ENCODE measurements at regions not wholly inside any gene's neighbourhood (a gene's known extent, or its start where the extent isn't known, plus 50 kb on each side); places are given as distances from the start of the nearest gene placed in this dataset.
A peak's percentile ranks its signal among the peaks of the same experiment; 100 is the strongest.

DNA sequence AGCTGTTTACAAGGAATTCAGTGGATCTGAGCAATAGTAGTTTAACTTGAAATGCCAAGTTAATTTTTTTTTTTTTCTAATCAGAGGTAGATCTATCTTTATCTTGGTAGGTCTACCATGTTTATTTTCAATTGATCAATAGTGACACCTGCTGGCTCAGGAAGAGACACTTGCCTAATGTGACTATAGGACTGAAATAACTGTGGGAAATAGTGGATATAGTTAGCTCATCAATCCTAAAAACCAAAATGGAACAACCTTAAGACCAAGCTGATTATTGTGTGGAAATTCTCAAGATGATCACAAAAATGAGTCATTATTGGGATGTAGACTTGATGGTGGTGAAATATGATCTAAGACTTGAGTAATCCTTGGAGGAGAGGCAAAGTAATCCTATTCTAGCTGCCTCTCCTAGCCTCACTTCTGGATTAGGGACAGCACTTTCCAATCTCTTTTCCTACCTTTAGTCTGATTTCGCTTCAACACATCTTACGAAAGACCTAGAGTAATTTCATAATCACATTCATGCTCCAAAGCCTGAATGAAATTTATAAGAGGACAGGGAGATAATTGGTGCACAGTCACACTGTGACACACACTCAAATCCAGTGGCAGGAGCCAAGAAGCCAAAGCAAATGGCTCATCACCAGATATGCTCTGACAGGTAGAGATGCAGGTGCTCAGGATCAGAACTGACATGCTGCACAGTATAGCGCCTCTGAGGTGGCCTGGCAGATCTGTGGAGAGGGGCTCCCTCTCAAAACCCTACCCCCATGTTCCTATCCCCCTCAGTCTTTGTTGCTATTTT lies 156.3 kb downstream of the HMHB1 start:
- Histone ChIP-seq H3K9me3 (no peaks in the 10 kb centered on the region), H3K4me3 (ENCODE audit: low read depth in 2 of 2, low read length in 1 of 2) (no peak overlapping the region), H2AFZ (ENCODE audit: low read depth) (no peak overlapping the region), H3F3A (replicated peaks; ENCODE audit: insufficient read depth) (peaks cover 5% of the 10 kb centered on the region), H3K4me1 (ENCODE audit: control insufficient read depth in 1 of 2, insufficient read depth in 2 of 2, low read depth in 1 of 2, low read length in 1 of 2) (peaks cover 0 to 5% of the 10 kb centered on the region in 2 experiments; a peak in 2 of 4 replicates), H3K9me2 (no peaks in the 10 kb centered on the region), H4K20me1 (ENCODE audit: insufficient read depth) (no peaks in the 10 kb centered on the region), H3K27me3 (ENCODE audit: insufficient read depth) (no peaks in the 10 kb centered on the region), H3K79me2 (ENCODE audit: insufficient read depth) (no peaks in the 10 kb centered on the region), H3K36me3 (replicated peaks in 1 of 2; ENCODE audit: control insufficient read depth in 1 of 2, insufficient read depth in 2 of 2, low read length in 1 of 2) (no peaks in the 10 kb centered on the region), H3K4me2 (no peak overlapping the region), H3K9ac (no peak overlapping the region), H3K27ac (ENCODE audit: low read depth in 2 of 2, low read length in 1 of 2) (no peak overlapping the region)
- ChIA-PET CTCF (interaction anchor here (0.5 to 1.9 kb wide), 32 partner anchors 10 to 1251 kb away, joined by 3 to 10 read pairs (median 3); no protein-coding TSS in a partner anchor), POLR2A (no interaction called here)
- DNase-seq, result peak; percentile 37
- WGBS (ENCODE audit: low lambda C conversion rate), result 93% methylated on average over 3 of the region's 3 CpGs
- TF ChIP-seq, protein P1, sequence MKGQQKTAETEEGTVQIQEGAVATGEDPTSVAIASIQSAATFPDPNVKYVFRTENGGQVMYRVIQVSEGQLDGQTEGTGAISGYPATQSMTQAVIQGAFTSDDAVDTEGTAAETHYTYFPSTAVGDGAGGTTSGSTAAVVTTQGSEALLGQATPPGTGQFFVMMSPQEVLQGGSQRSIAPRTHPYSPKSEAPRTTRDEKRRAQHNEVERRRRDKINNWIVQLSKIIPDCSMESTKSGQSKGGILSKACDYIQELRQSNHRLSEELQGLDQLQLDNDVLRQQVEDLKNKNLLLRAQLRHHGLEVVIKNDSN (IDR thresholded peaks at IDR 0.05; ENCODE audit: borderline replicate concordance, low read depth), result no peak
- TF ChIP-seq YY1 (IDR thresholded peaks at IDR 0.05; ENCODE audit: low read depth) (no peak), RCOR1 (IDR thresholded peaks at IDR 0.05; ENCODE audit: low read length) (no peak), TEAD4 (IDR thresholded peaks at IDR 0.05; ENCODE audit: borderline replicate concordance, insufficient read depth) (no peak), TCF12 (IDR thresholded peaks at IDR 0.05) (peak; percentile 8; the same call in 1 of the 2 replicates), FOXM1 (IDR thresholded peaks at IDR 0.05; ENCODE audit: low read depth) (no peak), POLR2AphosphoS5 (IDR thresholded peaks at IDR 0.05; ENCODE audit: low read depth, low read length) (no peak), RFX5 (IDR thresholded peaks at IDR 0.05; ENCODE audit: low read length) (no peak), NFIC (IDR thresholded peaks at IDR 0.05; ENCODE audit: borderline replicate concordance) (no peak), FOSL2 (IDR thresholded peaks at IDR 0.05; ENCODE audit: borderline replicate concordance, low read depth) (0 out of 2 replicates have a peak, but pooled peaks have one; percentile 17), EZH2phosphoT487 (IDR thresholded peaks at IDR 0.05; ENCODE audit: borderline replicate concordance, low read depth) (no peak), FOXJ3 (CRISPR knock-in tag; IDR thresholded peaks at IDR 0.05) (no peak), SMC3 (IDR thresholded peaks at IDR 0.05; ENCODE audit: low read depth, low read length) (peak; percentile 64), SIN3A (IDR thresholded peaks at IDR 0.05; ENCODE audit: borderline replicate concordance, low read depth, low read length) (no peak), ELF1 (IDR thresholded peaks at IDR 0.05) (no peak), TAF1 (IDR thresholded peaks at IDR 0.05; ENCODE audit: borderline replicate concordance, low read depth, low read length) (no peak), GATA2 (CRISPR knock-in tag; IDR thresholded peaks at IDR 0.05) (0 out of 2 replicates have a peak, but pooled peaks have one; percentile 7), JUND (IDR thresholded peaks at IDR 0.05) (no peak), RXRA (IDR thresholded peaks at IDR 0.05; ENCODE audit: borderline replicate concordance, low read depth) (no peak)
- TF ChIP-seq, protein P2, sequence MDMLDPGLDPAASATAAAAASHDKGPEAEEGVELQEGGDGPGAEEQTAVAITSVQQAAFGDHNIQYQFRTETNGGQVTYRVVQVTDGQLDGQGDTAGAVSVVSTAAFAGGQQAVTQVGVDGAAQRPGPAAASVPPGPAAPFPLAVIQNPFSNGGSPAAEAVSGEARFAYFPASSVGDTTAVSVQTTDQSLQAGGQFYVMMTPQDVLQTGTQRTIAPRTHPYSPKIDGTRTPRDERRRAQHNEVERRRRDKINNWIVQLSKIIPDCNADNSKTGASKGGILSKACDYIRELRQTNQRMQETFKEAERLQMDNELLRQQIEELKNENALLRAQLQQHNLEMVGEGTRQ (IDR thresholded peaks at IDR 0.05; ENCODE audit: borderline replicate concordance, low read depth, low read length), result no peak
- TF ChIP-seq, protein P3, sequence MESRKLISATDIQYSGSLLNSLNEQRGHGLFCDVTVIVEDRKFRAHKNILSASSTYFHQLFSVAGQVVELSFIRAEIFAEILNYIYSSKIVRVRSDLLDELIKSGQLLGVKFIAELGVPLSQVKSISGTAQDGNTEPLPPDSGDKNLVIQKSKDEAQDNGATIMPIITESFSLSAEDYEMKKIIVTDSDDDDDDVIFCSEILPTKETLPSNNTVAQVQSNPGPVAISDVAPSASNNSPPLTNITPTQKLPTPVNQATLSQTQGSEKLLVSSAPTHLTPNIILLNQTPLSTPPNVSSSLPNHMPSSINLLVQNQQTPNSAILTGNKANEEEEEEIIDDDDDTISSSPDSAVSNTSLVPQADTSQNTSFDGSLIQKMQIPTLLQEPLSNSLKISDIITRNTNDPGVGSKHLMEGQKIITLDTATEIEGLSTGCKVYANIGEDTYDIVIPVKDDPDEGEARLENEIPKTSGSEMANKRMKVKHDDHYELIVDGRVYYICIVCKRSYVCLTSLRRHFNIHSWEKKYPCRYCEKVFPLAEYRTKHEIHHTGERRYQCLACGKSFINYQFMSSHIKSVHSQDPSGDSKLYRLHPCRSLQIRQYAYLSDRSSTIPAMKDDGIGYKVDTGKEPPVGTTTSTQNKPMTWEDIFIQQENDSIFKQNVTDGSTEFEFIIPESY (IDR thresholded peaks at IDR 0.05; ENCODE audit: borderline replicate concordance, low read depth), result no peak
- TF ChIP-seq, protein P4, sequence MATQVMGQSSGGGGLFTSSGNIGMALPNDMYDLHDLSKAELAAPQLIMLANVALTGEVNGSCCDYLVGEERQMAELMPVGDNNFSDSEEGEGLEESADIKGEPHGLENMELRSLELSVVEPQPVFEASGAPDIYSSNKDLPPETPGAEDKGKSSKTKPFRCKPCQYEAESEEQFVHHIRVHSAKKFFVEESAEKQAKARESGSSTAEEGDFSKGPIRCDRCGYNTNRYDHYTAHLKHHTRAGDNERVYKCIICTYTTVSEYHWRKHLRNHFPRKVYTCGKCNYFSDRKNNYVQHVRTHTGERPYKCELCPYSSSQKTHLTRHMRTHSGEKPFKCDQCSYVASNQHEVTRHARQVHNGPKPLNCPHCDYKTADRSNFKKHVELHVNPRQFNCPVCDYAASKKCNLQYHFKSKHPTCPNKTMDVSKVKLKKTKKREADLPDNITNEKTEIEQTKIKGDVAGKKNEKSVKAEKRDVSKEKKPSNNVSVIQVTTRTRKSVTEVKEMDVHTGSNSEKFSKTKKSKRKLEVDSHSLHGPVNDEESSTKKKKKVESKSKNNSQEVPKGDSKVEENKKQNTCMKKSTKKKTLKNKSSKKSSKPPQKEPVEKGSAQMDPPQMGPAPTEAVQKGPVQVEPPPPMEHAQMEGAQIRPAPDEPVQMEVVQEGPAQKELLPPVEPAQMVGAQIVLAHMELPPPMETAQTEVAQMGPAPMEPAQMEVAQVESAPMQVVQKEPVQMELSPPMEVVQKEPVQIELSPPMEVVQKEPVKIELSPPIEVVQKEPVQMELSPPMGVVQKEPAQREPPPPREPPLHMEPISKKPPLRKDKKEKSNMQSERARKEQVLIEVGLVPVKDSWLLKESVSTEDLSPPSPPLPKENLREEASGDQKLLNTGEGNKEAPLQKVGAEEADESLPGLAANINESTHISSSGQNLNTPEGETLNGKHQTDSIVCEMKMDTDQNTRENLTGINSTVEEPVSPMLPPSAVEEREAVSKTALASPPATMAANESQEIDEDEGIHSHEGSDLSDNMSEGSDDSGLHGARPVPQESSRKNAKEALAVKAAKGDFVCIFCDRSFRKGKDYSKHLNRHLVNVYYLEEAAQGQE (IDR thresholded peaks at IDR 0.05; ENCODE audit: low read depth, low read length), result no peak
- TF ChIP-seq, protein P5, sequence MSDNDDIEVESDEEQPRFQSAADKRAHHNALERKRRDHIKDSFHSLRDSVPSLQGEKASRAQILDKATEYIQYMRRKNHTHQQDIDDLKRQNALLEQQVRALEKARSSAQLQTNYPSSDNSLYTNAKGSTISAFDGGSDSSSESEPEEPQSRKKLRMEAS (IDR thresholded peaks at IDR 0.05; ENCODE audit: low read depth), result no peak
- TF ChIP-seq, protein P6, sequence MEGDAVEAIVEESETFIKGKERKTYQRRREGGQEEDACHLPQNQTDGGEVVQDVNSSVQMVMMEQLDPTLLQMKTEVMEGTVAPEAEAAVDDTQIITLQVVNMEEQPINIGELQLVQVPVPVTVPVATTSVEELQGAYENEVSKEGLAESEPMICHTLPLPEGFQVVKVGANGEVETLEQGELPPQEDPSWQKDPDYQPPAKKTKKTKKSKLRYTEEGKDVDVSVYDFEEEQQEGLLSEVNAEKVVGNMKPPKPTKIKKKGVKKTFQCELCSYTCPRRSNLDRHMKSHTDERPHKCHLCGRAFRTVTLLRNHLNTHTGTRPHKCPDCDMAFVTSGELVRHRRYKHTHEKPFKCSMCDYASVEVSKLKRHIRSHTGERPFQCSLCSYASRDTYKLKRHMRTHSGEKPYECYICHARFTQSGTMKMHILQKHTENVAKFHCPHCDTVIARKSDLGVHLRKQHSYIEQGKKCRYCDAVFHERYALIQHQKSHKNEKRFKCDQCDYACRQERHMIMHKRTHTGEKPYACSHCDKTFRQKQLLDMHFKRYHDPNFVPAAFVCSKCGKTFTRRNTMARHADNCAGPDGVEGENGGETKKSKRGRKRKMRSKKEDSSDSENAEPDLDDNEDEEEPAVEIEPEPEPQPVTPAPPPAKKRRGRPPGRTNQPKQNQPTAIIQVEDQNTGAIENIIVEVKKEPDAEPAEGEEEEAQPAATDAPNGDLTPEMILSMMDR (IDR thresholded peaks at IDR 0.05), result peak; percentile 71
